Hematopoietic multipotent progenitor cell (in vitro differentiated cells): ENCODE measurements at regions not wholly inside any gene's neighbourhood (a gene's known extent, or its start where the extent isn't known, plus 50 kb on each side); places are given as distances from the start of the nearest gene placed in this dataset. TPM values are rescaled to one million over a fixed set of nuclear protein-coding genes. Genes with fewer than 3 reads are reported as not detected.

Experiments
- DNase-seq, 3 donors: peaks; one replicate each; pipeline ENCODE4 v3.0.0-alpha.2; 2011 to 2015; ENCODE audit warnings: low read depth in 2 of 3, low spot score in 2 of 3
- small RNA-seq: library from RNA; depleted of rRNA; stranded (forward); fragments of <200 nt; gene quantifications from one replicate; pipeline ENCODE3, GENCODE V24; 2012

- DNase-seq, result no peak
These were observed 95.2 kb upstream of the PTER start for GRCh38 chr10:16341637-16342036.

DNA sequence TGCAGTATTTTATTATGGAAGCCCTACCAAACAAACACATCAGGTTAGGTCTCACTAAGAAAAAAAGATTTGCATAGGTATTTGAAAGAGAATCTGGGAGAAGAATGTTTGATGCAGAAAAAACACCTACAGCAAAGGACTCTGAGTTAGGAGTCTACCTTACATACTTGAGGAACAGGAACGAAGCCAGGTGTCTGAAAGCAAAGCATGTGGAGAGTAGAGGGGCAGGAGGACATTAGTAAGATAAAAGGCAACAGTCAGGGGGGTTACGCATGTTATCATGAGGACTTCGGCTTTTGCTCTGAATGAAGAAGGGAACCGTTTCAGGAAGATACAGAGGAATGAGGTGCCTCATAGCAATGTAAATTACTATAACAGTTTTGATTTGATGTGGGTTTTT, 87.9 kb upstream of the PTER start:
- no peak for DNase-seq

GRCh38 chr10:16352146-16352545, 84.7 kb upstream of the PTER start:
- no peak for DNase-seq

GRCh38 chr10:16360001-16360400, 76.8 kb upstream of the PTER start:
- no peak for DNase-seq

GRCh38 chr10:16360425-16360824, 76.4 kb upstream of the PTER start:
- no peak for DNase-seq

DNA sequence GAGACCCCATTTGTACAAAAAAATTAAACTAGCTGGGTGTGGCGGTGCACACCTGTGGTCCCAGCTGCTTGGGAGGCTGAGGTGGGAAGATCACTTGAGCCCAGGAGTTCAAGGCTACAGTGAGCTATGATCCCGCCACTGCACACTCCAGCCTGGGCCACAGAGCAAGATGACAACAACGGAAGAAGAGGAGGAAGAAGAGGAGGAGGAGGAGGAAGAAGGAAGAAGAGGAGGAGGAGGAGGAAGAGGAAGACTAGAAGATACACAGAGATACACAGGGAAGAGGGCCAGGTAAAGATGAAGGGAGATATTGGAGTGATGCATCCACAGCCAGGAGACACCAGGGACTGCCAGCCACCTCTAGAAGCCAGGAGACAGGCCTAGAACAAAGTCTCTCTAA, 75.7 kb upstream of the PTER start:
- no peak for DNase-seq

- no peak for DNase-seq
These were observed 73.1 kb upstream of the PTER start for GRCh38 chr10:16363741-16364140.

DNA sequence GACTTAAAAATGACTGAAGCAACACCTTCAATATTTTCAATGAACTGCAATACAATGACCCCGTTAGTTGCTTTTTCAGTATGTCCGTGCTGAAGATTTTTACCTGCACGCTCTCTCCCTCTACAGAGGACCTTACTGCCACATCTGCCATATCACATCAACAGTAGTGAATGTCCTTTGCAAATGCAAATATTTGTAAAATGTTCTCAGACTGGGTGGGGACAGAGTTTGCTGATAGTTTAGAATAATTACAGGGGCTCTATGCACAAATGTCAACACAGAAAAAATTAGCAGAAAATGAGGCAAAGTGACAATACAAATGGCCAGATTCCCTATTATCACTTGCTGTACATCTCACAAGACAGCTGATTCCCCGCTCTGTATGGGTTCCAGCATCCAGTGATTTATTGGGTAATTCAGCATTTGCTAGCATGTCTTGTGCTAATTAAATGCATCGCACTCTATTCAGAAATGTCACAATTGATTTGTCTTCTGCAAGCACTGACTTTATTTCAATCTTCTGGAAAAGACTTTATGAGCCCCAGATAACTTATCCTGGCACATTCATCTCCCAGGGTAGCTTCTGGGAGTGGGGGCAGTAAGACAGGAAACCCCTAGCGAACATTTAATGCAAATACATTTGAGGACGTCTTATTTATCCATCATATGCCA, 69.1 kb upstream of the PTER start:
- no peak for DNase-seq

DNA sequence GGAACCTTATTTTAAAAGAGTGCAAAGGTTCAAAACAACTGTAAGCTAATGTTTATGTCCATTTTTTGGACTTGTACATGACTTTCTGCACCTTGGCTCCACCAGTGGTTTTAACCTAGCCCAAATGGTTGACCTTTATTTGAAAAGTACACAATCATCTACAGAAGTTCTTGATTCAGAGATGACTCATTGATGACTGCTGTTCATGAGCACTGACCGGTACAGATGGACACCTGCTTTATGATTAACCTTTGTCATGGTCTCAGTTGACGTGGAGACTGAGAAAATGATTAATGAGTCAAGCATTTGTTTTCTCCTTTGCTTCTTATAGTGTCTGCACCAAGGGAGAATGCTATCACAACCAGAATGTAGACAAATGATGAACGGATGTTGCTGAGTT, 55.7 kb upstream of the PTER start:
- no peak for DNase-seq

DNA sequence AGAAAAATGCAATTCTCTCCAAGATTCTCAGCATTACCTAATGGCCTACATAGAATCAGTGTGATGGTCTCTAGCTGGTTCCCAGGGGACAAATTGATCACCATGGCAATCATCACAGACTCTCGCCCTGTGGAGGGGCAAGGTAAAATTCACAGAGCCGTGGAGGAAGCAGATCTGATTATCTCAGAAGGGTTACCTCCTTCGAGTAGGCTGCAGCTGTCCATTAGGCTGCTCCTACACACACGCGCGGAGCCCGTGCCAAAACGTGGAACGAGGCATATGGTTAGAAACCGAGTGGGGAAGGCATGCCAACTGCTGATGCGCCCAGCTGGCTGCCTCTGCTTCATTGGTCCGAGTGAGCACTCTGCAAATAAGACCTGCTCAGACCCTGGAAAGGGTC, 52.8 kb upstream of the PTER start:
- DNase-seq, result no peak

GRCh38 chr10:16386855-16387254, 50.0 kb upstream of the PTER start:
- no peak for DNase-seq

Small RNA genes in the stretch of these regions (small RNA-seq; reads per million reads assigned to genes)
- not detected for gene RF00322
- gene RNU6-1075P, result not detected
